Natural killer cell (primary cell): ENCODE measurements at regions not wholly inside any gene's neighbourhood (a gene's known extent, or its start where the extent isn't known, plus 50 kb on each side); places are given as distances from the start of the nearest gene placed in this dataset.

Experiments
- ATAC-seq, 3 donors: fragments of 150-1000 bp in 2 of 3; fragments of 200-7000 bp in 1 of 3; cut with Tn5 transposase; 1 replicate in 1 of 3; 2 replicates in 2 of 3; pipeline ENCODE4 v1.10.0; 2021; ENCODE audit warnings: mild to moderate bottlenecking in 2 of 3, moderate library complexity in 2 of 3
- DNase-seq, 2 donors: peaks; one replicate each; pipeline versions ENCODE4 v3.0.0 to v3.0.0-alpha.2; 2013 to 2021; ENCODE audit warnings: mixed read lengths in 1 of 2
- H3K27ac ChIP-seq: one replicate; pipeline ENCODE4 v1.5.1; 2013; ENCODE audit warnings: mild to moderate bottlenecking, low read length
- H3K27me3 ChIP-seq: one replicate; pipeline ENCODE4 v1.6.1; 2013; ENCODE audit warnings: low read length; ENCODE audit not compliant: control insufficient read depth, insufficient read depth
- H3K36me3 ChIP-seq: one replicate; pipeline ENCODE4 v1.6.1; 2013; ENCODE audit warnings: low read length; ENCODE audit not compliant: control insufficient read depth, insufficient read depth
- H3K4me1 ChIP-seq: one replicate; pipeline ENCODE4 v1.6.1; 2013; ENCODE audit warnings: low read length; ENCODE audit not compliant: control insufficient read depth, insufficient read depth
- H3K4me3 ChIP-seq: one replicate; pipeline ENCODE4 v1.5.1; 2013; ENCODE audit warnings: low read length
- H3K9me3 ChIP-seq: one replicate; pipeline ENCODE4 v1.6.1; 2013; ENCODE audit warnings: low read length; ENCODE audit not compliant: control insufficient read depth, insufficient read depth
- H3K27ac Mint-ChIP-seq, 2 donors: one replicate each; pipeline ENCODE4 v1.8.0; 2022; ENCODE audit warnings: mild to moderate bottlenecking in 2 of 2, mixed read lengths in 2 of 2, moderate library complexity in 1 of 2
- H3K27me3 Mint-ChIP-seq, 2 donors: one replicate each; pipeline ENCODE4 v1.8.0; 2022; ENCODE audit warnings: low read depth in 2 of 2, mixed read lengths in 2 of 2
- H3K36me3 Mint-ChIP-seq: one replicate; pipeline ENCODE4 v1.8.0; 2022; ENCODE audit warnings: mixed read lengths
- H3K4me1 Mint-ChIP-seq, 2 donors: one replicate each; pipeline ENCODE4 v1.8.0; 2022; ENCODE audit warnings: mixed read lengths in 2 of 2
- H3K4me3 Mint-ChIP-seq: one replicate; pipeline ENCODE4 v1.8.0; 2022; ENCODE audit warnings: mild to moderate bottlenecking, moderate library complexity, mixed read lengths
- H3K9me3 Mint-ChIP-seq, 2 donors: one replicate each; pipeline ENCODE4 v1.8.0; 2022; ENCODE audit warnings: mixed read lengths in 2 of 2
- WGBS: methylation state at CpG from one replicate; pipeline ENCODE4 v1.1.7; 2013; ENCODE audit warnings: missing lambda C conversion rate; ENCODE audit not compliant: insufficient coverage; 5-methylcytosine and 5-hydroxymethylcytosine counted together
- intact Hi-C: fragments of 100-400 bp; cut with micrococcal nuclease; formaldehyde crosslinking; loops from one replicate; pipeline ENCODE4 v1.14.2; 2022
- TF ChIP-seq, protein P1 (sequence below): fragments of 200-600 bp; IDR thresholded peaks from one replicate; pipeline ENCODE4 v1.8.0; 2022; ENCODE audit warnings: antibody characterized with exemption

GRCh38 chr1:222339376-222339947, 208.4 kb downstream of the HHIPL2 start:
- H3K4me1 Mint-ChIP-seq, result no peaks in the 10 kb centered on the region
- H3K36me3 ChIP-seq, result no peaks in the 10 kb centered on the region
- intact Hi-C loops, result no loop called here
- no peak for DNase-seq
- H3K4me1 ChIP-seq, result no peaks in the 10 kb centered on the region
- H3K27ac Mint-ChIP-seq, result no peak overlapping the region
- WGBS, result 84% methylated on average over 6 of the region's 7 CpGs
- TF ChIP-seq, protein P1, sequence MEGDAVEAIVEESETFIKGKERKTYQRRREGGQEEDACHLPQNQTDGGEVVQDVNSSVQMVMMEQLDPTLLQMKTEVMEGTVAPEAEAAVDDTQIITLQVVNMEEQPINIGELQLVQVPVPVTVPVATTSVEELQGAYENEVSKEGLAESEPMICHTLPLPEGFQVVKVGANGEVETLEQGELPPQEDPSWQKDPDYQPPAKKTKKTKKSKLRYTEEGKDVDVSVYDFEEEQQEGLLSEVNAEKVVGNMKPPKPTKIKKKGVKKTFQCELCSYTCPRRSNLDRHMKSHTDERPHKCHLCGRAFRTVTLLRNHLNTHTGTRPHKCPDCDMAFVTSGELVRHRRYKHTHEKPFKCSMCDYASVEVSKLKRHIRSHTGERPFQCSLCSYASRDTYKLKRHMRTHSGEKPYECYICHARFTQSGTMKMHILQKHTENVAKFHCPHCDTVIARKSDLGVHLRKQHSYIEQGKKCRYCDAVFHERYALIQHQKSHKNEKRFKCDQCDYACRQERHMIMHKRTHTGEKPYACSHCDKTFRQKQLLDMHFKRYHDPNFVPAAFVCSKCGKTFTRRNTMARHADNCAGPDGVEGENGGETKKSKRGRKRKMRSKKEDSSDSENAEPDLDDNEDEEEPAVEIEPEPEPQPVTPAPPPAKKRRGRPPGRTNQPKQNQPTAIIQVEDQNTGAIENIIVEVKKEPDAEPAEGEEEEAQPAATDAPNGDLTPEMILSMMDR, result no peak
- H3K27me3 ChIP-seq, result no peaks in the 10 kb centered on the region
- no peak overlapping the region for H3K4me3 ChIP-seq
- no peak overlapping the region for H3K4me3 Mint-ChIP-seq
- H3K27ac ChIP-seq, result no peak overlapping the region
- H3K9me3 ChIP-seq, result no peaks in the 10 kb centered on the region
- no peaks in the 10 kb centered on the region for H3K9me3 Mint-ChIP-seq
- ATAC-seq, result no peak
- H3K27me3 Mint-ChIP-seq, result peaks cover 0 to 3% of the 10 kb centered on the region in 2 donors
- no peaks in the 10 kb centered on the region for H3K36me3 Mint-ChIP-seq

DNA sequence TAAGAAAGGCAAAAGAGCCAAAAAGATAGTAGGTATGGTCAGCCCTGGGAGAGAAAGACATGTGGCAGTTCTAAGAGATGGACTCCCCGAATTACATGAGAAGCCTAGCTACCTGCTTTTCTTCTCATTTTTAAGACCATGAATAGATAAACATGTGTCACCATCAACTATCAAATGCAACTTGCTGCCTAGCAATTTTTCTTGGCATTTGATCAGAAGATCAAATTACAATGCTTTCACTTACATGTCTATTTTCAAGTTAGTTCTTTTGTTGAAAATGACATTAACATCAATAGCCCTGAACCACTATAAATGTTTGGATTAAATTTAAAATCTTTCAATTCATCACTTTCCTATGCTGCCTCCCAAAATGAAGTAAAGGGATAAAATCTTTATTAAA, 212.3 kb downstream of the HHIPL2 start:
- H3K4me3 Mint-ChIP-seq, result no peak overlapping the region
- ATAC-seq, result no peak
- intact Hi-C loops, result no loop called here

GRCh38 chr1:222334026-222334680, 213.8 kb downstream of the HHIPL2 start:
- Mint-ChIP-seq H3K27me3 (no peaks in the 10 kb centered on the region), H3K27ac (no peak overlapping the region), H3K36me3 (no peaks in the 10 kb centered on the region), H3K4me3 (no peak overlapping the region), H3K4me1 (no peaks in the 10 kb centered on the region), H3K9me3 (no peaks in the 10 kb centered on the region)
- WGBS, result 62% methylated on average over 5 of the region's 5 CpGs
- H3K4me1 ChIP-seq, result no peaks in the 10 kb centered on the region
- ATAC-seq, result no peak
- H3K36me3 ChIP-seq, result no peaks in the 10 kb centered on the region
- H3K27ac ChIP-seq, result no peak overlapping the region
- TF ChIP-seq, protein P1, result no peak
- no peak overlapping the region for H3K4me3 ChIP-seq
- intact Hi-C loops, result no loop called here
- DNase-seq, result no peak
- H3K9me3 ChIP-seq, result no peaks in the 10 kb centered on the region
- H3K27me3 ChIP-seq, result no peaks in the 10 kb centered on the region

More for the DNA sequence above, 212.3 kb downstream of the HHIPL2 start:
- TF ChIP-seq, protein P1, result no peak
- Histone ChIP-seq H3K27me3 (no peaks in the 10 kb centered on the region), H3K27ac (no peak overlapping the region), H3K4me1 (no peaks in the 10 kb centered on the region), H3K9me3 (no peaks in the 10 kb centered on the region), H3K4me3 (no peak overlapping the region), H3K36me3 (no peaks in the 10 kb centered on the region)
- no peak overlapping the region for H3K27ac Mint-ChIP-seq
- H3K36me3 Mint-ChIP-seq, result no peaks in the 10 kb centered on the region
- WGBS, result 71% methylated on average over 1 of the region's 1 CpG
- H3K27me3 Mint-ChIP-seq, result no peaks in the 10 kb centered on the region
- no peaks in the 10 kb centered on the region for H3K4me1 Mint-ChIP-seq
- H3K9me3 Mint-ChIP-seq, result no peaks in the 10 kb centered on the region
- DNase-seq, result no peak

- H3K4me1 ChIP-seq, result no peaks in the 10 kb centered on the region
- no peak overlapping the region for H3K4me3 ChIP-seq
- H3K36me3 ChIP-seq, result no peaks in the 10 kb centered on the region
- no peak overlapping the region for H3K27ac ChIP-seq
- H3K4me3 Mint-ChIP-seq, result no peak overlapping the region
- H3K27me3 Mint-ChIP-seq, result peaks cover 0 to 2% of the 10 kb centered on the region in 2 donors
- no peaks in the 10 kb centered on the region for H3K27me3 ChIP-seq
- H3K4me1 Mint-ChIP-seq, result no peaks in the 10 kb centered on the region
- intact Hi-C loops, result no loop called here
- DNase-seq, result no peak
- TF ChIP-seq, protein P1, result no peak
- no peak overlapping the region for H3K27ac Mint-ChIP-seq
- ATAC-seq, result no peak
- no peaks in the 10 kb centered on the region for H3K36me3 Mint-ChIP-seq
- H3K9me3 Mint-ChIP-seq, result no peaks in the 10 kb centered on the region
- H3K9me3 ChIP-seq, result no peaks in the 10 kb centered on the region
Measured at GRCh38 chr1:222331765-222332164, 216.1 kb downstream of the HHIPL2 start.
